GM12875 (cell line): ENCODE measurements at regions not wholly inside any gene's neighbourhood (a gene's known extent, or its start where the extent isn't known, plus 50 kb on each side); places are given as distances from the start of the nearest gene placed in this dataset.

Experiments
- H3K4me3 ChIP-seq: one replicate; pipeline ENCODE4 v1.5.1; 2011; ENCODE audit warnings: low read depth, low read length, control low read depth
- CTCF ChIP-seq: IDR thresholded peaks from 2 replicates; pipeline ENCODE4 v1.5.1; 2011; ENCODE audit warnings: low read depth, mild to moderate bottlenecking, control low read depth, inconsistent platforms, low read length, moderate library complexity, borderline replicate concordance; ENCODE audit not compliant: insufficient read depth

- no peak overlapping the region for H3K4me3 ChIP-seq
- TF ChIP-seq CTCF: no peak
These were observed 167.9 kb downstream of the AXIN2 start for GRCh38 chr17:65393514-65393913.

- no peak for TF ChIP-seq CTCF
- no peak overlapping the region for H3K4me3 ChIP-seq
These were observed 171.5 kb downstream of the AXIN2 start for GRCh38 chr17:65389949-65390348.

GRCh38 chr17:65389426-65389825, 172.0 kb downstream of the AXIN2 start:
- H3K4me3 ChIP-seq: no peak overlapping the region
- TF ChIP-seq CTCF: no peak

GRCh38 chr17:65388911-65389310, 172.5 kb downstream of the AXIN2 start:
- H3K4me3 ChIP-seq: no peak overlapping the region
- no peak for TF ChIP-seq CTCF

- H3K4me3 ChIP-seq: no peak overlapping the region
- TF ChIP-seq CTCF: no peak
These were observed 174.1 kb downstream of the AXIN2 start for GRCh38 chr17:65387322-65387721.

- TF ChIP-seq CTCF: no peak
These were observed 175.7 kb downstream of the AXIN2 start for GRCh38 chr17:65385726-65386125.

GRCh38 chr17:65385071-65385470, 176.4 kb downstream of the AXIN2 start:
- H3K4me3 ChIP-seq: no peak overlapping the region
- TF ChIP-seq CTCF: no peak

More at GRCh38 chr17:65385726-65386125, 175.7 kb downstream of the AXIN2 start:
- no peak overlapping the region for H3K4me3 ChIP-seq
